ENCODE measurements at regions not wholly inside any gene's neighbourhood (a gene's known extent, or its start where the extent isn't known, plus 50 kb on each side); places are given as distances from the start of the nearest gene placed in this dataset.

GRCh38 chr22:49540084-49540912 lies 287.4 kb downstream of the BRD1 start:
- no peak for TF ChIP-seq CTCF (IDR thresholded peaks at IDR 0.05; ENCODE audit: insufficient read depth, low read depth, low read length)
- Histone ChIP-seq H3K27me3 (ENCODE audit: control insufficient read depth, insufficient read depth, low read length) (no peaks in the 10 kb centered on the region), H3K36me3 (ENCODE audit: control insufficient read depth, insufficient read depth, low read length) (no peaks in the 10 kb centered on the region), H3K4me3 (ENCODE audit: low read depth, low read length) (no peak overlapping the region)
- ChIA-PET CTCF (interaction anchor here (0.7 kb wide), 1 partner anchor 22 kb away, joined by 3 read pairs; no protein-coding TSS in a partner anchor), POLR2A (no interaction called here)
- no peak for DNase-seq (ENCODE audit: low read depth)

- H3K4me3 ChIP-seq (ENCODE audit: low read depth, low read length), result no peak overlapping the region
- no peak for DNase-seq (ENCODE audit: low read depth)
- CTCF ChIA-PET, result no interaction called here
- TF ChIP-seq CTCF (IDR thresholded peaks at IDR 0.05; ENCODE audit: insufficient read depth, low read depth, low read length), result no peak
- H3K27me3 ChIP-seq (ENCODE audit: control insufficient read depth, insufficient read depth, low read length), result no peaks in the 10 kb centered on the region
- POLR2A ChIA-PET, result no interaction called here
- H3K36me3 ChIP-seq (ENCODE audit: control insufficient read depth, insufficient read depth, low read length), result no peaks in the 10 kb centered on the region
Observed at GRCh38 chr22:49538006-49538405, 289.7 kb downstream of the BRD1 start.

GRCh38 chr22:49536571-49537131 lies 291.0 kb downstream of the BRD1 start:
- no peak for DNase-seq (ENCODE audit: low read depth)
- no peak overlapping the region for H3K4me3 ChIP-seq (ENCODE audit: low read depth, low read length)
- CTCF ChIA-PET, result no interaction called here
- H3K36me3 ChIP-seq (ENCODE audit: control insufficient read depth, insufficient read depth, low read length), result no peaks in the 10 kb centered on the region
- no peak for TF ChIP-seq CTCF (IDR thresholded peaks at IDR 0.05; ENCODE audit: insufficient read depth, low read depth, low read length)
- POLR2A ChIA-PET, result no interaction called here
- H3K27me3 ChIP-seq (ENCODE audit: control insufficient read depth, insufficient read depth, low read length), result no peaks in the 10 kb centered on the region

GRCh38 chr22:49535527-49536125 lies 292.0 kb downstream of the BRD1 start:
- no peaks in the 10 kb centered on the region for H3K27me3 ChIP-seq (ENCODE audit: control insufficient read depth, insufficient read depth, low read length)
- H3K36me3 ChIP-seq (ENCODE audit: control insufficient read depth, insufficient read depth, low read length), result no peaks in the 10 kb centered on the region
- no peak for DNase-seq (ENCODE audit: low read depth)
- no peak overlapping the region for H3K4me3 ChIP-seq (ENCODE audit: low read depth, low read length)
- CTCF ChIA-PET, result no interaction called here
- POLR2A ChIA-PET, result no interaction called here
- TF ChIP-seq CTCF (IDR thresholded peaks at IDR 0.05; ENCODE audit: insufficient read depth, low read depth, low read length), result no peak

GRCh38 chr22:49535126-49535525 lies 292.5 kb downstream of the BRD1 start:
- Histone ChIP-seq H3K4me3 (ENCODE audit: low read depth, low read length) (no peak overlapping the region), H3K27me3 (ENCODE audit: control insufficient read depth, insufficient read depth, low read length) (no peaks in the 10 kb centered on the region), H3K36me3 (ENCODE audit: control insufficient read depth, insufficient read depth, low read length) (no peaks in the 10 kb centered on the region)
- TF ChIP-seq CTCF (IDR thresholded peaks at IDR 0.05; ENCODE audit: insufficient read depth, low read depth, low read length), result no peak
- DNase-seq (ENCODE audit: low read depth), result no peak
- ChIA-PET CTCF (no interaction called here), POLR2A (no interaction called here)

Measured in BJ (cell line).